HG03460 (cell line): ENCODE measurements at regions not wholly inside any gene's neighbourhood (a gene's known extent, or its start where the extent isn't known, plus 50 kb on each side); places are given as distances from the start of the nearest gene placed in this dataset.
"Not testable (repeated sequence)": the region's sequence is repeated elsewhere in the genome, so short reads cannot be mapped to it uniquely, and the experiment has no call there.

Experiments used
- ATAC-seq: cut with Tn5 transposase; IDR thresholded peaks from one replicate; pipeline ENCODE4 v1.9.1; 2021; ENCODE audit not compliant: unreplicated experiment

DNA sequence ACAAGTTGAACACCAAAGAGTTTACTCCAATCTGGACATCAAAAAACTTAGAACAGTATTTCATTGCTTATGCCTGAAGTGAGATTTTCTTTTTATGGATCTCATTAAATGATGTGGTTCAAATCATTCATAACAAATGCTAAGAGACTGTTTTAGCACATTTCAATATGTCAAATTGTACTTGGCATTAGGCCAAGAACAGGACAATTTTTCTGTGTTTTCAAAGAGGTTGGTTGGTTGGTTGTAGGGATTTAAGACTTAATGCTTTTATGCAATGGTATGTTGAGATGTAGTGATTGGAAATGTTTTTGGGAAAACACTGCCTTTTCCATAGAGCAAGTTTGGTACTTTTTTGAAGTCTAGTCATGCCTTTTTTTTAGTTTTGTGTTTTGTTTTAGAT lies 510.4 kb downstream of the ZNF674 start:
- ATAC-seq: no peak

DNA sequence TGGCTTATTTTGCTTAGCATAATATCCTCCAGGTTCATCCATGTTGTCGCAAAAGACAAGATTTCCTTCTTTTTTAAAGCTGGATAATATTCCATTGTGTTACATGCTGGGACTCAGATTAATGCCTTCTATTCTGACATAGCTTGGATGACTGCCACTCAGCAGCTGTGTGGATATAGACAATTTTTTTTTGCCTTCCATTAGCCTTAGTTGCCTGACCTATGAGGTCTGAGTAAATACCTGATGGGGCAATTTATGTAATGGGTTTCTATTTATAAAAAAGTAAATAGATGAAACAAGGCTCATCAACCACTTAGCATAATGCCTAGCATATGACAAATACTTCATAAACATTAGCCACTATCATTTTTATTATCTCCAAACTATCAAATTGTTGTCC lies 515.4 kb downstream of the ZNF674 start:
- no peak for ATAC-seq

DNA sequence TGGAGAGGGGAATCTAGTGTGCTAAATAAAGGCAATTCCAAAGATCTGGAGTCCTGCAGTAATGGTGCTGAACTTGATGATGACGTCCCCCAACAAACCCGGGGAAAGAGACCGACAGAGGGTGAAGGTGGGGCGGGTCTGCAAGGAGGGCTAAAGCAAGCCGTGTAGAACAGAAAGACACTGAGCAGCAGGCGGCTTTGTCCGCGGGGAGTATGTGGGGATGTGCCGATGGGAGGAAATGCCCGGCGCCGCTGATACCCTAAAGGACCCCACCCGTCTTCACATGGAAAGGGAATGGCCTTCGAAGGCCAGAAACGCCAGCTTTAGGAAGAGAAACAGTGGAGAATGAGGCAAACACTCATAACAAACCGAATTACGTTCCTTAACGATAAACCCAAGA lies 528.9 kb downstream of the ZNF674 start:
- no peak for ATAC-seq

DNA sequence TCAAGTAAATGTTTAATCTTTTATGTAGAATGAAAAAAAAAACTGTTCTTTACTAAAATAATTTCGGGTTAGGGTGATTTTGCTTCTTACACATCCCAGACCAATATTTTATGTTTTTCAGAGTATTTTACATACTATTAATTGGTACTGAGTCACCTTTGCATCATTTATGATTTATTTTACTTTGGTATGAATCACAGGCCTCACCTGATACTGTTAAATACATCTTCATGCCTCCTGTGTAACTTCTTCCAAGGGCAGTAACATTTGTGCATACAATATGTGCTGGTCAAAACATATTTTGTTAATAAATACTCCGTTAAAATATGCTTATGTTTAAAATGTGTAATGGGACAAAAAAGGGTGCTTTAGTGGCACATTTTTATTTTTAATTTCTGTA lies 529.6 kb downstream of the ZNF674 start:
- ATAC-seq: no peak

DNA sequence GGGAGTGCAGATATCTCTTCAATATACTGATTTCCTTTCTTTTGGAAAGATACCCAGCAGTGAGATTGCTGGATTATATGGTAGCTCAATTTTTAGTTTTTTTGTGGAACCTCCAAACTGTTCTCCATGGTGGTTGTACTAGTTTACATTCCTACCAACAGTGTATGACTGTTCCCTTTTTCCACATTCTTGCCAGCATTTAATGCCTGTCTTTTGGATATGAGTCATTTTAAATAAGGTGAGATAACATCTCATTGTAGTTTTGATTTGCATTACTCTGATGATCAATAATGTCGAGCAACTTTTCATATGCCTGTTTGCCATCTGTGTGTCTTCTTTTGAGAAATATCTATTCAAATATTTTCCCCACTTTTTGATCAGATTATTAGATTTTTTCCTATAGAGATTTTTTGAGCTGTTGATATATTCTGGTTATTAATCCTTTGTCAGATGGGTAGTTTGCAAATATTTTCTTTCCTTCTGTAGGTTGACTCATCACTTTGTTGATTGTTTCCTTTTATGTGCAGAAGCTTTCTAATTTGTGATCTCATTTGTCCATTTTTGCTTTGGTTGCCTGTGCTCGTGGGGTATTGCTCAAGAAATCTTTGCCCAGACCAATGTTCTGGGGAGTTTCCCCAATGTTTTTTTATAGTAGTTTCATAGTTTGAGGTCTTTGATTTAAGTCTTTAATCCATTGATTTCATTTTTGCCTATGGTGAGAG lies 552.7 kb downstream of the ZNF674 start:
- ATAC-seq: no peak

DNA sequence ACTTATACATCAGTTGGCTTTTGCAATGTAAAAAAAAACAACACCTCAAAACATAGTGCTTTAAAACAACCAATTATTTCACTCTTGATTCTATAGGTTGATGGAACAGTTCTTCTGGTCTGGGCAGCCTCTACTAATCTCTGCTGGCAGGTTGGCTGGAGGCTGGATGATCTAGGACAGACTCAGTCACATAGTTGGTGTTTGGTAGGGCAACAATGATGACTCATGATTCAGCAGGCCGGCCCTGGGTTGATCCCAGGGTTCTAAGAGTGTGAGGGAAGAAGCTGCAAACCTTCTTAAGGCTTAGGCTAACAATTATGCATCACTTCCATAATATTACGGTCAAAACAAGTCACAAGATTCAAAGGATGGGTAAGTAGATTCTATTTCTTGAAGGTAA lies 558.2 kb downstream of the ZNF674 start:
- no peak for ATAC-seq

DNA sequence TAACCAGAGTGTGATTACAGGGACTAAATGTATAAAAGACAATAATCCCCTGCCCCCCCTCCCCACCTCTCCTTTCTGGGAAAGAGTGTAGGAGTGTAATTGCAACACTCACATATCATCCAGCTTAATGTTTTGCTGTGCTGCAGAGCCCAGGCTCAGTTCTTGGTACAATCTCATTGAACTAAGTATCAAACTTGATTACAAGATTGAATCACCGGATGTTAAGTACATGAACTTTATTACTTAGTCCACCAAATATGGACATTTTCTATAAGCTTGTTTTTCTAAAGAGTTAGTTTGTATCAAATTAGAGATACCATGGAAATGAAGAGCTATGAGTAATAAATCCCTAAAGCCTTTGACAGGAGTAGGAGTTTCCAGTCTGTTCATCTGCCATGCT lies 559.1 kb downstream of the ZNF674 start:
- ATAC-seq: no peak

DNA sequence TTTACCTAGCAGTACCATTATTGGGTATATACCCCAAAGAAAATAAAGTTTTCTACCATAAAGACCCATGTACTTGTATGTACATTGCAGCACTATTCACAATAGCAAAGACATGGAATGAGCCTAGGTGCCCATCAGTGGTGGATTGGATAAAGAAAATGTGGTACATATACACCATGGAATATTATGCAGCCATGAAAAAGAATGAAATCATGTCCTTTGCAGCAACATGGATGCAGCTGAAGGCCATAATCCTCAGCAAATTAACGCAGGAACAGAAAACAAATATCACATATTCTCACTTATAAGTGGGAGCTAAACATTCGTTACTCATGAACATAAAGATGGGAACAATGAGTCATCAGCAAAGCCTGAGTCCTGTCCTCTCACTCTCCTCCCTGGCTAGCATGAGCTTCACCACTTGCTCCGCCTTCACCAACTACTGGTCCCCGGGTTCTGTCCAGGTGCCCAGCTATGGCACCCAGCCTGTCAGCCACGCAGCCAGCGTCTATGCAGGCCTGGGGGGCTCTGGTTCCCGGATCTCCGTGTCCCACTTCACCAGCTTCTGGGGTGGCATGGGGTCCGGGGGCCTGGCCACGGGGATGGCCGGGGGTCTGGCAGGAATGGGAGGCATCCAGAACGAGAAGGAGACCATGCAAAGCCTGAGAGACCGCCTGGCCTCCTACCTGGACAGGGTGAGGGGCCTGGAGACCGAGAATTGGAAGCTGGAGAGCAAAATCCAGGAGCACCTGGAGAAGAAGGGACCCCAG lies 562.1 kb downstream of the ZNF674 start:
- ATAC-seq: not testable (repeated sequence)

DNA sequence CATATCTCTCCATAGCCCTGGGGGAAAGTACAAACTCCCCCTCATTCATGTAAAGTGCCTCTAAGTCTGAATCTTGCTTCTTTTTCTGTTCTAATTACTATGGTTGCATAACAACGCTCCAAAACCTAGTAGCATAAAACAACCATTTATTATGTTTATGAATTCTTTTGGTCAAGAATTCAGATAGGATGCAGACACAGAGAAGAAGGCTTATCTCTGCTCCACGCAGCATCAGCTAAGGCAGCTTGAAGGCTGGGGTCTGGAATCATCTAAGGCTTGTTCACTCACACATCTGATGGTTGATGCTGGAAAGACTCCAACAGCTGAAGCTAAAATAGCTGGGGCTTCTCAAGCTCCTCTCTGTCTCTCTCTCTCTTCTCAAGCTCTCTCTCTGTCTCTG lies 564.5 kb downstream of the ZNF674 start:
- no peak for ATAC-seq

DNA sequence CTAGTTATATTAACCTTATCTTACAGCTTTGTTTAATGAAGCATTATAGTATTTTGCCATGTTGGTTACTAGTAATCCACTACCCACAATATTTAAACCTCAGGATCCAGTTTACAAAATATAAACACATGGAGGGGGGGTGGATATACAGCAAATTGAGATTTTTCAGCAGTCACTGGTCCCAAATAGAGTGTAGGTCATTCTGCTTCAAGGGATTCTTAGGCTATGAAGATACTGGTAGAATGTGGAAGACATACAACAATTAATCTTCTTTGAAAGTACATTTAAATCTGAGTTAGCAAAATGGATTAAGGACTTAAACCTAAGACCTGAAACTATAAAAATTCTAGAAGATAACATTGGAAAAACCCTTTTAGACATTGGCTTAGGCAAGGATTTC lies 569.6 kb downstream of the ZNF674 start:
- no peak for ATAC-seq

DNA sequence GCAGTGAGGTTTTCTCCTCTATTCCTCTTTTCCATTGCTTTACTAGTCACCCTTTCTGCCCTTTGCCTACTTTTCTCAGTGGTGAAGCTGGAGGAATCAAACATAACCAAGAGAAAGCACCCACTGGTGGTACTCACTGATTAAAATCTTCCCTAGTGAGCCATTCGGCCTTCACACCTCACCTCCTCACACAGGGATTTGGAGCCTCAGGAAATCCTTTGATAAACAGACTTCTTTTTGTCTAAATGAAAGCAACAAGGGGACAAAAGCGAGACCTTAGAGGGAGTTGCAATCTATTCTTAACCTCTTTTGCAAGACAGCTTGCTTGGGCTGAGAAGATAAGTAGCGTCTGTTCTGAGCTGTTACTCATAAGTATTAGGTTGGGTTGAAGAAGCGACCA lies 572.6 kb downstream of the ZNF674 start:
- ATAC-seq: no peak

DNA sequence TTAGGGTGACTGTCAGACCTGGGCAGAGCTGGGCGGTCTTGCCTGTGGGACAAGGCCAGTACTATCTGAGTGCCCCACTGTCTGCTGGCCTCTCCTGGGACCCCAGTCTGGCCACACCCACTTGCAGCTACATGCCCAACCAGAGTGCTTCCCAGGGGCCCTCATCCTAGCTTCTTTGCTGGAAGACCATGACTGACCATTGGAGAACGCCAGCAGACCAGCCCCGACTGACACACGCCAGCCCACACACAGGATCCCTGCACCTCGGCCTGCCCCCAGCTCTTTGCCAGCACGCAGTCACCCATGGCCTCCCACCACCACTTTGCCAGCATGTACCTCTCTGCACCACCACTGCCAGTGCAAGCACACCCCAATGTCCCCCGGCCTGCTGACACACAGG lies 585.7 kb downstream of the ZNF674 start:
- ATAC-seq: no peak

DNA sequence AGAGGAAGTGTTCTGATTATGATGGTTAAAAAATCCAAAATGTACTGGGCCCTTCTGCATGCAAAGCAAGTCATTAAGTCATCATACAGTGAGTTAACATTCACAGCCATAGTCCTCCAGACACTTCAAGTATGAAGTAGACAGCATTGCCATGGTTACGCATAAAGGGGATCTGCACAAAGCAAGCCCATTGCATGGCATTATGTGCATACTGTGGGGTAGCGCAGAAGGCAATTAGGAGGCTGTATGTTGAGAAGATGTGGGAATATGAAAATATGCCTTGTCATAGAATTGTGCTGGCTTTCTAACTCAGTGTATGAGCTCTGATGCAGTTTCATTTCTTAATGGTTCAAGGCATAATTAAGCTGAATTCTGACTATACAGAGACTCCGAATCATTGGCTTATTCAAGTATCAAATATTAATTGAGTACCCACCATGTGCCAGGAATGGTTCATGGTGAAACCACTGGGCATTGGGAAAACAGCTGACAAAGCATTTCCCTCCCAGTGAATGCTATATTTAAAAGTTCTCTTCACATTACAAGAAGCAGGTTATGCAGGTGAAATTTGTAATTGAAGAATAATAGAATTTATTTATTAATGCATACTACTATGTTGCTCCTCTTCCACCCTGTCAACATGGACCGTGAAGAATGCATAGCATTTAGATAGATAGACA lies 588.9 kb downstream of the ZNF674 start:
- ATAC-seq: no peak

DNA sequence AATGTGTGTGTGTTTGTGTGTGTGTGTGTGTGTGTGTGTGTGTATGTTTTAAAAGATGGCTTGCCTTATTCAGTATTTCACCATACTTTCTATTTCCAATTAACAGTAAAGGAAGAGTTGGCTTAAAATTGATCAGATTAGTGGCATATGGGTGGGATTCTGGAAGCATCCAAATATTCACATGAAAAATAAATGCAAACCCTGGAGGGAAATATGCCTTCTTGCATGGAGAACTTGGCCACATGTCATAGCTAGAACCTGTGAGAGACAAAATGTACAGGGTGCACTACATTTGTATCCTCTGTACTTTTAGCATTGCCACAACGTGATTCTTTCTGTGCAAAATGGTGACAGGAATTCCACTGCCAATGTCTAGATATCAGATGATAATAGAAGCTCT lies 589.6 kb downstream of the ZNF674 start:
- no peak for ATAC-seq

DNA sequence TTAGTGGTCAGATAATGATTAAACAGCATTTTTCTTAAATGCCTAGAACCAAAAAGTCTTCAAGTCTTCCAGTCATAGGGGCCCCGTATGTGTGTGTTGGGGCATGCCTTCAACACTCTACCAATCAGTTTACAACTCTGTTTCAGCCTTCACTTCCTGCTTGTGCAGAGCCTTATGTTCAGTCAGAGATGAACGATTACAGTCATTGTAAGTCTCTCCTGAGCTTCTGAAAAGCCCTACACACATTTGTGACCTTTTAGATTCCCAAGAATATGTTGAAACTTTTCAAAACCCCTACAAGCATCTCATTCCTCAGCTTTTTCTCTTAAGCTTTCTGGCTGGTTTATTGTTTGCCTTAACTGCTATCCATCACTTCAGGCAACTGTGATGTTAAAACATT lies 591.2 kb downstream of the ZNF674 start:
- ATAC-seq: no peak

DNA sequence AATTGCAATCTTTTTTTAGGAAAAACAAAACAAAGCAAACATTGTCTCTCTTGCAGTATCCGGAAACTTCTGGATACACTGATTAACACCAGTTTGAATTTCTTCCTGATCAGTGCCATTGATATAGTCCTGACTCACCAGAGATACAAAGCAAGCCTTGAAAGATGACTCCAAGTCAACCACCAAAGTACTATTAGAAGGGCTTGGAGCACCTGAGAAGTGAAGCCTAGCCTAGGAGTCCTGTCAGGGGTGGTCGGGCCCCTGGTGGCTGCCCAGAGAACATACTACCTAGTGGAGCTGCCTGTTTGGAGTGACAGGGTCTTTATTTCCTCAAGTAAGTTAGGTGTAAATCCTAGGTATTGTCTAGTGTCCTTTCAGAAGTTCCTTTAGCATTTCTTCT lies 593.2 kb downstream of the ZNF674 start:
- ATAC-seq: no peak

DNA sequence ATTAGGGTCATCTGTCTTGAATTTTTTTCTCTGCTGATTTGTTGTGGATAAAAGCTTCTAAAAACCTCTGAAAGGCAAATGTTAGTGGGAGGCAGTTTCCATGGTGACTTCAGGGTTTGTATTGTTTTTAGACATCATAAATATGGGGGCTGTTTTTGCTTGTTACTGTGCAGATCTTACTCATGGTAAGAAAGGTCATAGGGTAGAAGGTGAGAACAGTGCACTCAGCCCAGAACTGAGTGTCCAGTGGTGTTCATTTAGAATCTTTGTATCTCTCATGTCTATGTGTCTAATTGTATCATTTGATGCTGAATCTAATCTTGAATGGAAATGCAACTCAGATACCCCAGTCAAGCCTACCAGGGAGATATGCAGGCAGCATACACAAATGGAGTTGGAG lies 609.8 kb downstream of the ZNF674 start:
- ATAC-seq: no peak

DNA sequence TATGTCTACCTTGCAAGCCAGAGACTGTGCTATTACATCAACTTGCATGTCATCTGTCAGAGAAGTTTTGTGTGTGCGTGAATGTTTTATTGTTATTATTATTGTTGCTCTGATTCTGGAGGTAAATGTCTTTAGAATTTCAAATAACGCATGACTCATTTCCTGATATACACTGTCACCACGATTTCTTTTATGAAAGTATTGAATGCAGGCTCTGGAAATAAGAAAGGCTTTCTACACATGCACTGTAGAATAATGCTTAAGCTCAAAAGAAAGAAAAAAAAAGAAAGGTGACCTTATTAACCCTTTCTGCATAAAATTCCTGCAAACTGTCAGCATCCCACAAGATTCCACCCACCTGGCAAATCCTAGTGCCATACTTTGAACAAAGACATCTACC lies 632.9 kb downstream of the ZNF674 start:
- ATAC-seq: no peak

DNA sequence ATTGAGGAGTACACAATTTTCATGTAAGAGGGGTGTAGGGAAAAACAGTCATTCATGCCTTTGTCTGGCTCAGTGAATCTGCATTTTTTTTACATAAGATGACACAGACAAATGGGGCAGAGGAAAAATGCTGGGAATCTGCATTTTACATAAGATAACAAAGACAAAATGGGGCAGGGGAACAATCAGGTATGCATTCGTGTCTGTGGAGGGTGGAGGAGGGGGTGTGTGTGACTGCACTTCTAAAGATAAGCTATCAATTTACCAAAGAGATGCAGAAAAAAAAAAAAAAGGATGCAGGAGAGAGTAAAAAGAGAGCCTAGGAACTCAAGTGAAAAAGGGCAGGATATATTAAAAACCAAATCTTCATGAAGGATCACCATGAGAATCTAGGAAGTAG lies 637.4 kb downstream of the ZNF674 start:
- no peak for ATAC-seq

DNA sequence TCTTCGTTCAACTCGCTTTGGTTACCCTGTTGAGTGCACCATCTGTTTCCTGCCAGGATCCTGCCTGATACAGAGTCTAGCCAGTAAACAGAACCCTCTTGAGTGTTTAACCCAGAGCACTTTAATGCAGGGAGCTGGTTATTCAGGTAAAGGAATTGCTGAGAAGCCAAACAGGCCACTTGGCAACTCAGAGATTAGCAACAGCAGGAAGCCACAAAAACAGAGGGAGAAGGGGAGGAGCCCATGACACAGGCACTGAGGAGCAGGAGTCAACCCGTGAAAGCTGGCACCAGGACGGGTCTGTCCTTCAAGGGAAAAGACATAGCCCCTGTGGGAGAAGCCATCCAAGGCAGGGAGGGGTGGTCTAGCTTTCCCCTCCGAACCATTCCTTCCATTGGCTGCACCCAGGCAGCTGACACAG lies 641.4 kb downstream of the ZNF674 start:
- no peak for ATAC-seq

DNA sequence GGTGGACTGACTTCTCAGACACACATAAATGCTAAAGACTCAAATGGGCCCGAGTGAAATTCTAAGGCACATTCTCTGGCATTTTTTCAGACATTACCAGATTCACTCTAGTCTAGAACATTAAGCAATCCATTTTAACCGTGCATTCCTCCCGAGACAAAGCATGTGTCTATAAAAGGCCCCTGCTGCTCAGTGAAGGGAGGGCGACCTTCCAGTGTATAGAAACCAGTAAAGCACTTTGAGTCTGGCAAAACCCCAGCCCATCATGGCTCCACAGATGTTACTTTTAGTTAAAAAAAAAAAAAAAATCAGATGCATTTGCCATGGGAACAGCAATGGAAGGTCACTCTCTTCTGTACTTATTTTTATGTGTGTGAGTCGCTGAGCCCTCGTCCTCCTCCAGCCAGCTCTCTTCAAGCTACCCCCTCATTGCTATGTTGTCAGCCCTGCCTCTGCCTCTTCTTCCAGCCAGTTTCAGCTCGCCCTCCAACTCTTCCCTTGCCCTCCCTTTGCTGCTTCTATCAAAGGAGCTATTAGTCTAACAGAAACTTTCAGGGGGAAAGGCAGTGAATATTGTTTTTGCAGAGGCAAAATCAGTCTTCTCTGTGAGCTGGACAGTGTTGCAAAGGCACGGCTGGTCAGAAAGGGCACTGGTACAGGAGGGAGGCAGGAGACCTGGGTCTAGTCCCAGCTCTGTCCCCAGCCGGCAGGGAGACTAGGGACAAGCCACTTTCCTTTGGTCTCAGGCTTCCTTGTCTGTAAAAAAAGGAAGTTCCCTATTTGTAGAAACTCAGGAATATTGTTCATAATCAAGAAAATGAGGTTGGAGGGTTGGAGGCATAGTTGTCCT lies 644.2 kb downstream of the ZNF674 start:
- no peak for ATAC-seq
